Neural progenitor cell (in vitro differentiated cells): ENCODE measurements at regions not wholly inside any gene's neighbourhood (a gene's known extent, or its start where the extent isn't known, plus 50 kb on each side); places are given as distances from the start of the nearest gene placed in this dataset.

Experiments
- CTCF ChIP-seq: fragments of 200-600 bp; sonication (generic); IDR thresholded peaks from 2 replicates; pipeline ENCODE4 v1.5.1; 2017; ENCODE audit warnings: antibody characterized with exemption, mild to moderate bottlenecking
- EZH2 ChIP-seq: fragments of 200-600 bp; sonication (generic); IDR thresholded peaks from 2 replicates; pipeline ENCODE4 v1.6.1; 2017; ENCODE audit warnings: antibody characterized with exemption, mild to moderate bottlenecking, moderate library complexity

- TF ChIP-seq CTCF (peak; percentile 87), EZH2 (no peak)
Observed at GRCh38 chr15:95259513-95259912, 1028.2 kb downstream of the MCTP2 start.
